ENCODE measurements at regions not wholly inside any gene's neighbourhood (a gene's known extent, or its start where the extent isn't known, plus 50 kb on each side); places are given as distances from the start of the nearest gene placed in this dataset.

GRCh38 chr5:98104454-98105188 lies 668.8 kb upstream of the RGMB start:
- H3K4me3 ChIP-seq = no peak overlapping the region
- H3K27ac ChIP-seq = no peak overlapping the region
- peaks cover 0 to 8% of the 10 kb centered on the region in 2 donors for H3K4me1 ChIP-seq (replicated peaks in 1 of 2)
- in situ Hi-C loops (cut with MboI; ENCODE audit: low pct_unique_long_range_greater_than_20kb in 2 of 9, low sequenced_read_pairs in 9 of 9, unreplicated experiment in 9 of 9) = no loop called here
- 43 to 90% (median 57%) methylated on average over 2 to 3 of the region's 3 CpGs; no CpG with 5 or more reads in 2 of the 10 experiments for WGBS, 10 experiments
- no peak for ATAC-seq (replicated peaks in 6 of 8)

- no peak overlapping the region for H3K4me3 ChIP-seq
- in situ Hi-C loops (cut with MboI; ENCODE audit: low pct_unique_long_range_greater_than_20kb in 2 of 9, low sequenced_read_pairs in 9 of 9, unreplicated experiment in 9 of 9) = no loop called here
- H3K4me1 ChIP-seq (replicated peaks in 1 of 2) = peaks cover 0 to 8% of the 10 kb centered on the region in 2 donors
- no peak overlapping the region for H3K27ac ChIP-seq
- no peak for ATAC-seq (replicated peaks in 6 of 8)
- 43 to 92% (median 84%) methylated on average over 1 to 6 of the region's 6 CpGs for WGBS, 10 experiments
These were observed 667.8 kb upstream of the RGMB start for GRCh38 chr5:98105681-98106080.

GRCh38 chr5:98106116-98107031 lies 667.1 kb upstream of the RGMB start:
- in situ Hi-C loops (cut with MboI; ENCODE audit: low pct_unique_long_range_greater_than_20kb in 2 of 9, low sequenced_read_pairs in 9 of 9, unreplicated experiment in 9 of 9) = no loop called here
- peaks cover 0 to 8% of the 10 kb centered on the region in 2 donors for H3K4me1 ChIP-seq (replicated peaks in 1 of 2)
- no peak overlapping the region for H3K27ac ChIP-seq
- no peak overlapping the region for H3K4me3 ChIP-seq
- 0 to 100% (median 89%) methylated on average over 1 to 4 of the region's 4 CpGs; no CpG with 5 or more reads in 1 of the 10 experiments for WGBS, 10 experiments
- no peak for ATAC-seq (replicated peaks in 6 of 8)

GRCh38 chr5:98108497-98108896 lies 665.0 kb upstream of the RGMB start:
- Histone ChIP-seq H3K4me1 (replicated peaks in 1 of 2) (peaks cover 0 to 8% of the 10 kb centered on the region in 2 donors), H3K4me3 (no peak overlapping the region), H3K27ac (no peak overlapping the region)
- peak in 1 of 8 experiments; percentile 48 for ATAC-seq (replicated peaks in 6 of 8)
- WGBS, 10 experiments = 9 to 100% (median 100%) methylated on average over 1 of the region's 1 CpG; no CpG with 5 or more reads in 3 of the 10 experiments
- in situ Hi-C loops (cut with MboI; ENCODE audit: low pct_unique_long_range_greater_than_20kb in 2 of 9, low sequenced_read_pairs in 9 of 9, unreplicated experiment in 9 of 9) = no loop called here

GRCh38 chr5:98109561-98110006 lies 663.9 kb upstream of the RGMB start:
- H3K27ac ChIP-seq = no peak overlapping the region
- H3K4me1 ChIP-seq (replicated peaks in 1 of 2) = peaks cover 0 to 8% of the 10 kb centered on the region in 2 donors
- peak in 1 of 8 experiments; percentile 59 for ATAC-seq (replicated peaks in 6 of 8)
- 0 to 100% (median 81%) methylated on average over 1 to 2 of the region's 2 CpGs; no CpG with 5 or more reads in 2 of the 10 experiments for WGBS, 10 experiments
- in situ Hi-C loops (cut with MboI; ENCODE audit: low pct_unique_long_range_greater_than_20kb in 2 of 9, low sequenced_read_pairs in 9 of 9, unreplicated experiment in 9 of 9) = no loop called here
- H3K4me3 ChIP-seq = no peak overlapping the region

GRCh38 chr5:98110282-98110691 lies 663.2 kb upstream of the RGMB start:
- peak in 3 of 8 experiments; percentile 27 to 60 (median 51) for ATAC-seq (replicated peaks in 6 of 8)
- H3K4me3 ChIP-seq = no peak overlapping the region
- WGBS, 10 experiments = 0 to 100% (median 72%) methylated on average over 1 to 4 of the region's 4 CpGs
- H3K4me1 ChIP-seq (replicated peaks in 1 of 2) = peaks cover 0 to 8% of the 10 kb centered on the region in 2 donors
- H3K27ac ChIP-seq = no peak overlapping the region
- in situ Hi-C loops (cut with MboI; ENCODE audit: low pct_unique_long_range_greater_than_20kb in 2 of 9, low sequenced_read_pairs in 9 of 9, unreplicated experiment in 9 of 9) = no loop called here

GRCh38 chr5:98110791-98111190 lies 662.7 kb upstream of the RGMB start:
- Histone ChIP-seq H3K4me3 (no peak overlapping the region), H3K4me1 (replicated peaks in 1 of 2) (peaks cover 0 to 8% of the 10 kb centered on the region in 2 donors), H3K27ac (no peak overlapping the region)
- ATAC-seq (replicated peaks in 6 of 8) = no peak
- 0 to 100% (median 86%) methylated on average over 1 to 4 of the region's 4 CpGs; no CpG with 5 or more reads in 3 of the 10 experiments for WGBS, 10 experiments
- in situ Hi-C loops (cut with MboI; ENCODE audit: low pct_unique_long_range_greater_than_20kb in 2 of 9, low sequenced_read_pairs in 9 of 9, unreplicated experiment in 9 of 9) = no loop called here

- H3K4me3 ChIP-seq = no peak overlapping the region
- ATAC-seq (replicated peaks in 6 of 8) = no peak
- H3K27ac ChIP-seq = no peak overlapping the region
- in situ Hi-C loops (cut with MboI; ENCODE audit: low pct_unique_long_range_greater_than_20kb in 2 of 9, low sequenced_read_pairs in 9 of 9, unreplicated experiment in 9 of 9) = no loop called here
- H3K4me1 ChIP-seq (replicated peaks in 1 of 2) = peaks cover 0 to 8% of the 10 kb centered on the region in 2 donors
These were observed 661.8 kb upstream of the RGMB start for GRCh38 chr5:98111686-98112085.

- H3K4me1 ChIP-seq (replicated peaks in 1 of 2) = no peaks in the 10 kb centered on the region
- no peak for ATAC-seq (replicated peaks in 6 of 8)
- H3K27ac ChIP-seq = no peak overlapping the region
- no peak overlapping the region for H3K4me3 ChIP-seq
- in situ Hi-C loops (cut with MboI; ENCODE audit: low pct_unique_long_range_greater_than_20kb in 2 of 9, low sequenced_read_pairs in 9 of 9, unreplicated experiment in 9 of 9) = no loop called here
- 40 to 96% (median 67%) methylated on average over 1 to 11 of the region's 16 CpGs; no CpG with 5 or more reads in 3 of the 10 experiments for WGBS, 10 experiments
These were observed 652.2 kb upstream of the RGMB start for GRCh38 chr5:98121036-98121936.

GRCh38 chr5:98128271-98128670 lies 645.2 kb upstream of the RGMB start:
- Histone ChIP-seq H3K4me3 (no peak overlapping the region), H3K4me1 (replicated peaks in 1 of 2) (no peaks in the 10 kb centered on the region), H3K27ac (no peak overlapping the region)
- ATAC-seq (replicated peaks in 6 of 8) = no peak
- in situ Hi-C loops (cut with MboI; ENCODE audit: low pct_unique_long_range_greater_than_20kb in 2 of 9, low sequenced_read_pairs in 9 of 9, unreplicated experiment in 9 of 9) = no loop called here
- WGBS, 10 experiments = 14 to 90% (median 69%) methylated on average over 1 to 2 of the region's 2 CpGs; no CpG with 5 or more reads in 2 of the 10 experiments

GRCh38 chr5:98128846-98129245 lies 644.6 kb upstream of the RGMB start:
- Histone ChIP-seq H3K4me1 (replicated peaks in 1 of 2) (no peaks in the 10 kb centered on the region), H3K27ac (no peak overlapping the region), H3K4me3 (no peak overlapping the region)
- in situ Hi-C loops (cut with MboI; ENCODE audit: low pct_unique_long_range_greater_than_20kb in 2 of 9, low sequenced_read_pairs in 9 of 9, unreplicated experiment in 9 of 9) = no loop called here
- ATAC-seq (replicated peaks in 6 of 8) = no peak
- WGBS, 10 experiments = 64 to 100% (median 82%) methylated on average over 1 to 2 of the region's 2 CpGs; no CpG with 5 or more reads in 2 of the 10 experiments

- 7 to 100% (median 87%) methylated on average over 2 to 5 of the region's 5 CpGs; no CpG with 5 or more reads in 1 of the 10 experiments for WGBS, 10 experiments
- in situ Hi-C loops (cut with MboI; ENCODE audit: low pct_unique_long_range_greater_than_20kb in 2 of 9, low sequenced_read_pairs in 9 of 9, unreplicated experiment in 9 of 9) = no loop called here
- no peak for ATAC-seq (replicated peaks in 6 of 8)
- Histone ChIP-seq H3K4me1 (replicated peaks in 1 of 2) (no peaks in the 10 kb centered on the region), H3K27ac (no peak overlapping the region), H3K4me3 (no peak overlapping the region)
These were observed 643.0 kb upstream of the RGMB start for GRCh38 chr5:98130261-98131035.
